PC-3 (cell line): ENCODE measurements at regions not wholly inside any gene's neighbourhood (a gene's known extent, or its start where the extent isn't known, plus 50 kb on each side); places are given as distances from the start of the nearest gene placed in this dataset.

Experiments used
- ATAC-seq: fragments of 200-7000 bp; cut with Tn5 transposase; 2 replicates; pipeline ENCODE4 v1.9.1; 2020; ENCODE audit warnings: mild to moderate bottlenecking, moderate library complexity
- BruUV-seq: library from RNA; stranded (reverse); fragments of 400-500 nt; replicated peaks from 2 replicates; lab custom pipeline; 2021; lab: Mats Ljungman, UMichigan
- CTCF ChIA-PET: fragments of 300-600 bp; sonication (Branson Sonifier 250); formaldehyde crosslinking; loops from one replicate; lab custom pipeline; 2022; ENCODE audit warnings: antibody characterized with exemption; lab: Charles Lee
- POLR2A ChIA-PET: fragments of 300-600 bp; sonication (Branson Sonifier 250); formaldehyde crosslinking; loops from one replicate; lab custom pipeline; 2022; ENCODE audit warnings: antibody characterized with exemption; ENCODE audit not compliant: unreplicated experiment; lab: Charles Lee
- DNase-seq: peaks from one replicate; pipeline ENCODE4 v3.0.0-alpha.2; 2015
- H2AFZ ChIP-seq: fragments of 300-600 bp; sonication (generic); 2 replicates; pipeline ENCODE4 v1.6.0; 2016; ENCODE audit warnings: antibody characterized with exemption, low read length
- H3F3A ChIP-seq: fragments of 300-600 bp; sonication (generic); one replicate; pipeline ENCODE4 v1.6.0; 2017; ENCODE audit warnings: antibody characterized with exemption, low read length, control low read depth, mild to moderate bottlenecking; ENCODE audit not compliant: unreplicated experiment
- H3K27ac ChIP-seq: fragments of 300-600 bp; sonication (generic); 2 replicates; pipeline ENCODE4 v1.5.1; 2016; ENCODE audit warnings: mild to moderate bottlenecking, low read length
- H3K27me3 ChIP-seq: fragments of 300-600 bp; sonication (generic); 2 replicates; pipeline ENCODE4 v1.6.1; 2016; ENCODE audit warnings: low read length, mixed read lengths
- H3K36me3 ChIP-seq: fragments of 300-600 bp; sonication (generic); 2 replicates; pipeline ENCODE4 v1.6.1; 2016; ENCODE audit warnings: low read depth, mixed run types, low read length, mixed read lengths
- H3K4me1 ChIP-seq: fragments of 300-600 bp; sonication (generic); 2 replicates; pipeline ENCODE4 v1.5.1; 2016; ENCODE audit warnings: low read length; ENCODE audit not compliant: insufficient read depth
- H3K4me2 ChIP-seq: fragments of 300-600 bp; sonication (generic); 2 replicates; pipeline ENCODE4 v1.6.0; 2016; ENCODE audit warnings: low read length
- H3K4me3 ChIP-seq: fragments of 300-600 bp; sonication (generic); 2 replicates; pipeline ENCODE4 v1.5.1; 2016; ENCODE audit warnings: mild to moderate bottlenecking, low read length, mixed read lengths
- H3K79me2 ChIP-seq: fragments of 300-600 bp; sonication (generic); 2 replicates; pipeline ENCODE4 v1.6.1; 2017; ENCODE audit warnings: low read length, mixed read lengths
- H3K9ac ChIP-seq: fragments of 300-600 bp; sonication (generic); 2 replicates; pipeline ENCODE4 v1.6.0; 2016; ENCODE audit warnings: mild to moderate bottlenecking, low read length
- H3K9me2 ChIP-seq: fragments of 300-600 bp; sonication (generic); replicated peaks from 2 replicates; pipeline ENCODE4 v1.6.1; 2016; ENCODE audit warnings: mixed run types, low read length, mixed read lengths
- H3K9me3 ChIP-seq: fragments of 300-600 bp; sonication (generic); 2 replicates; pipeline ENCODE4 v1.6.1; 2016; ENCODE audit warnings: low read length, mixed read lengths
- H4K20me1 ChIP-seq: fragments of 300-600 bp; sonication (generic); 2 replicates; pipeline ENCODE4 v1.6.1; 2016; ENCODE audit warnings: low read length, mixed read lengths
- CTCF ChIP-seq: fragments of 300-600 bp; sonication (generic); conservative IDR thresholded peaks from 2 replicates; pipeline ENCODE4 v1.5.1; 2017; ENCODE audit warnings: antibody characterized with exemption, low read depth, mild to moderate bottlenecking, low read length
- EZH2 ChIP-seq: fragments of 300-600 bp; sonication (generic); IDR thresholded peaks from one replicate; pipeline ENCODE4 v1.6.1; 2017; ENCODE audit warnings: antibody characterized with exemption, mild to moderate bottlenecking, low read length; ENCODE audit not compliant: unreplicated experiment
- EZH2phosphoT487 ChIP-seq: fragments of 300-600 bp; sonication (generic); IDR thresholded peaks from 2 replicates; pipeline ENCODE4 v1.6.1; 2018; ENCODE audit warnings: mild to moderate bottlenecking, antibody characterized with exemption, low read length, borderline replicate concordance
- intact Hi-C: fragments of 100-400 bp; cut with micrococcal nuclease; formaldehyde crosslinking; loops from 2 replicates; pipeline ENCODE4 v1.9.0; 2023

DNA sequence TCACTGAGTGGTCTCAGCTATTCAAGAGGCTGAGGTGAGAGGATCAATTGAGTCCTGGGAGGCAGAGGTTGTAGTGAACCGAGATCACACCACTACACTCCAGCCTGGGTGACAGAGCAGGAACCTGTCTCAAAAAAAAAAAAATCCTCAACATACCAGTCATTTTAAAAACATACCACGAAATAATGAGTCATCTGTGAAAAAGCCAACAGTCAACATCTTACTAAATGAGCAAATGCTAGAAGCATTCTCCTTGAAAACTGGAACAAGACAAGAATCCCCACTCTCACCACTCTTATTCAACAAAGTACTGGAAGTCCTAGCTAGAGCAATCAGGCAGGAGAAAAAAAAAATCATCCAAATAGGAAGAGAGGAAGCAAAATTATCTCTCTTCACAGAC lies 104.0 kb upstream of the ARHGEF9 start:
- H3K9me2 ChIP-seq: no peaks in the 10 kb centered on the region
- H3K36me3 ChIP-seq: no peaks in the 10 kb centered on the region
- no peak overlapping the region for H2AFZ ChIP-seq
- H3K27ac ChIP-seq: no peak overlapping the region
- H4K20me1 ChIP-seq: no peaks in the 10 kb centered on the region
- H3K9ac ChIP-seq: no peak overlapping the region
- no peaks in the 10 kb centered on the region for H3K79me2 ChIP-seq
- H3K4me2 ChIP-seq: no peak overlapping the region
- H3K27me3 ChIP-seq: no peaks in the 10 kb centered on the region
- H3F3A ChIP-seq: no peaks in the 10 kb centered on the region
- H3K9me3 ChIP-seq: no peaks in the 10 kb centered on the region
- H3K4me3 ChIP-seq: no peak overlapping the region
- ChIA-PET POLR2A (no interaction called here), CTCF (no interaction called here)
- H3K4me1 ChIP-seq: no peaks in the 10 kb centered on the region
- DNase-seq (peak; percentile 34), ATAC-seq (no peak)
- no peak for TF ChIP-seq EZH2phosphoT487
- TF ChIP-seq CTCF: no peak
- TF ChIP-seq EZH2: no peak
- no TSS peak for BruUV-seq
- intact Hi-C loops: no loop called here

GRCh38 chrX:63884821-63885790 lies 100.1 kb upstream of the ARHGEF9 start:
- ChIA-PET CTCF (no interaction called here), POLR2A (no interaction called here)
- ATAC-seq (no peak), DNase-seq (no peak)
- Histone ChIP-seq H3K36me3 (no peaks in the 10 kb centered on the region), H4K20me1 (no peaks in the 10 kb centered on the region), H3K4me2 (no peak overlapping the region), H3K27me3 (no peaks in the 10 kb centered on the region), H2AFZ (no peak overlapping the region), H3F3A (no peaks in the 10 kb centered on the region), H3K4me1 (no peaks in the 10 kb centered on the region), H3K9me3 (no peaks in the 10 kb centered on the region), H3K4me3 (no peak overlapping the region), H3K79me2 (no peaks in the 10 kb centered on the region), H3K27ac (no peak overlapping the region), H3K9ac (no peak overlapping the region), H3K9me2 (no peaks in the 10 kb centered on the region)
- no TSS peak for BruUV-seq
- TF ChIP-seq EZH2 (no peak), CTCF (no peak), EZH2phosphoT487 (no peak)
- intact Hi-C loops: no loop called here

GRCh38 chrX:63869506-63869905 lies 84.5 kb upstream of the ARHGEF9 start:
- no peak for ATAC-seq
- H3F3A ChIP-seq: no peaks in the 10 kb centered on the region
- TF ChIP-seq EZH2phosphoT487 (no peak), CTCF (no peak), EZH2 (no peak)
- no peaks in the 10 kb centered on the region for H4K20me1 ChIP-seq
- H3K27ac ChIP-seq: no peak overlapping the region
- no peak overlapping the region for H2AFZ ChIP-seq
- no TSS peak for BruUV-seq
- H3K9me2 ChIP-seq: no peaks in the 10 kb centered on the region
- H3K4me1 ChIP-seq: no peaks in the 10 kb centered on the region
- no peaks in the 10 kb centered on the region for H3K79me2 ChIP-seq
- H3K4me3 ChIP-seq: no peak overlapping the region
- no peak for DNase-seq
- no peak overlapping the region for H3K4me2 ChIP-seq
- ChIA-PET CTCF (no interaction called here), POLR2A (no interaction called here)
- H3K9ac ChIP-seq: no peak overlapping the region
- intact Hi-C loops: no loop called here
- H3K27me3 ChIP-seq: no peaks in the 10 kb centered on the region
- no peaks in the 10 kb centered on the region for H3K9me3 ChIP-seq
- no peaks in the 10 kb centered on the region for H3K36me3 ChIP-seq
